ENCODE measurements at regions not wholly inside any gene's neighbourhood (a gene's known extent, or its start where the extent isn't known, plus 50 kb on each side); places are given as distances from the start of the nearest gene placed in this dataset.
A peak's percentile ranks its signal among the peaks of the same experiment; 100 is the strongest.

GRCh38 chr6:100948381-100949133, 67.4 kb upstream of the ASCC3 start (continued):
- TF ChIP-seq, protein P1, sequence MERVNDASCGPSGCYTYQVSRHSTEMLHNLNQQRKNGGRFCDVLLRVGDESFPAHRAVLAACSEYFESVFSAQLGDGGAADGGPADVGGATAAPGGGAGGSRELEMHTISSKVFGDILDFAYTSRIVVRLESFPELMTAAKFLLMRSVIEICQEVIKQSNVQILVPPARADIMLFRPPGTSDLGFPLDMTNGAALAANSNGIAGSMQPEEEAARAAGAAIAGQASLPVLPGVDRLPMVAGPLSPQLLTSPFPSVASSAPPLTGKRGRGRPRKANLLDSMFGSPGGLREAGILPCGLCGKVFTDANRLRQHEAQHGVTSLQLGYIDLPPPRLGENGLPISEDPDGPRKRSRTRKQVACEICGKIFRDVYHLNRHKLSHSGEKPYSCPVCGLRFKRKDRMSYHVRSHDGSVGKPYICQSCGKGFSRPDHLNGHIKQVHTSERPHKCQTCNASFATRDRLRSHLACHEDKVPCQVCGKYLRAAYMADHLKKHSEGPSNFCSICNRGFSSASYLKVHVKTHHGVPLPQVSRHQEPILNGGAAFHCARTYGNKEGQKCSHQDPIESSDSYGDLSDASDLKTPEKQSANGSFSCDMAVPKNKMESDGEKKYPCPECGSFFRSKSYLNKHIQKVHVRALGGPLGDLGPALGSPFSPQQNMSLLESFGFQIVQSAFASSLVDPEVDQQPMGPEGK (CRISPR knock-in tag; IDR thresholded peaks at IDR 0.05), result peak; percentile 61; the same call in 1 of the 2 replicates
- TF ChIP-seq SATB2 (CRISPR knock-in tag; IDR thresholded peaks at IDR 0.05) (no peak), MAFF (IDR thresholded peaks at IDR 0.05; ENCODE audit: low read depth, low read length) (no peak), ZNF691 (CRISPR knock-in tag; IDR thresholded peaks at IDR 0.05; ENCODE audit: borderline replicate concordance, low read depth) (no peak), SNAI1 (CRISPR knock-in tag; IDR thresholded peaks at IDR 0.05; ENCODE audit: borderline replicate concordance) (no peak), RBAK (CRISPR knock-in tag; IDR thresholded peaks at IDR 0.05) (no peak), ZSCAN12 (CRISPR knock-in tag; IDR thresholded peaks at IDR 0.05) (no peak), ATRX (CRISPR knock-in tag; IDR thresholded peaks at IDR 0.05; ENCODE audit: borderline replicate concordance) (no peak), GATAD2A (CRISPR knock-in tag; IDR thresholded peaks at IDR 0.05) (peak; percentile 69), ZNF557 (CRISPR knock-in tag; IDR thresholded peaks at IDR 0.05) (no peak), ZNF224 (CRISPR knock-in tag; IDR thresholded peaks at IDR 0.05) (no peak), MZF1 (CRISPR knock-in tag; IDR thresholded peaks at IDR 0.05; ENCODE audit: borderline replicate concordance) (no peak), ZNF567 (CRISPR knock-in tag; IDR thresholded peaks at IDR 0.05; ENCODE audit: borderline replicate concordance) (no peak), ZNF263 (CRISPR knock-in tag; IDR thresholded peaks at IDR 0.05) (no peak), SSRP1 (CRISPR knock-in tag; IDR thresholded peaks at IDR 0.05) (no peak), PITX1 (CRISPR knock-in tag; IDR thresholded peaks at IDR 0.05) (peak; percentile 54; the same call in 1 of the 2 replicates), ZNF709 (CRISPR knock-in tag; IDR thresholded peaks at IDR 0.05) (no peak), POLR2A (IDR thresholded peaks at IDR 0.05; ENCODE audit: insufficient read depth in 1 of 2, low read depth in 2 of 2, low read length in 2 of 2) (no peak), JUND (CRISPR knock-in tag; IDR thresholded peaks at IDR 0.05) (no peak), SOX6 (IDR thresholded peaks at IDR 0.05) (no peak), SOX6 (CRISPR knock-in tag; IDR thresholded peaks at IDR 0.05) (peak; percentile 70; the same call in 1 of the 2 replicates)
- TF ChIP-seq, protein P2, sequence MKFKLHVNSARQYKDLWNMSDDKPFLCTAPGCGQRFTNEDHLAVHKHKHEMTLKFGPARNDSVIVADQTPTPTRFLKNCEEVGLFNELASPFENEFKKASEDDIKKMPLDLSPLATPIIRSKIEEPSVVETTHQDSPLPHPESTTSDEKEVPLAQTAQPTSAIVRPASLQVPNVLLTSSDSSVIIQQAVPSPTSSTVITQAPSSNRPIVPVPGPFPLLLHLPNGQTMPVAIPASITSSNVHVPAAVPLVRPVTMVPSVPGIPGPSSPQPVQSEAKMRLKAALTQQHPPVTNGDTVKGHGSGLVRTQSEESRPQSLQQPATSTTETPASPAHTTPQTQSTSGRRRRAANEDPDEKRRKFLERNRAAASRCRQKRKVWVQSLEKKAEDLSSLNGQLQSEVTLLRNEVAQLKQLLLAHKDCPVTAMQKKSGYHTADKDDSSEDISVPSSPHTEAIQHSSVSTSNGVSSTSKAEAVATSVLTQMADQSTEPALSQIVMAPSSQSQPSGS (CRISPR knock-in tag; IDR thresholded peaks at IDR 0.05), result 0 out of 2 replicates have a peak, but pooled peaks have one; percentile 24
- TF ChIP-seq, protein P3, sequence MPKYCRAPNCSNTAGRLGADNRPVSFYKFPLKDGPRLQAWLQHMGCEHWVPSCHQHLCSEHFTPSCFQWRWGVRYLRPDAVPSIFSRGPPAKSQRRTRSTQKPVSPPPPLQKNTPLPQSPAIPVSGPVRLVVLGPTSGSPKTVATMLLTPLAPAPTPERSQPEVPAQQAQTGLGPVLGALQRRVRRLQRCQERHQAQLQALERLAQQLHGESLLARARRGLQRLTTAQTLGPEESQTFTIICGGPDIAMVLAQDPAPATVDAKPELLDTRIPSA (CRISPR knock-in tag; IDR thresholded peaks at IDR 0.05; ENCODE audit: borderline replicate concordance), result no peak
- TF ChIP-seq, protein P4, sequence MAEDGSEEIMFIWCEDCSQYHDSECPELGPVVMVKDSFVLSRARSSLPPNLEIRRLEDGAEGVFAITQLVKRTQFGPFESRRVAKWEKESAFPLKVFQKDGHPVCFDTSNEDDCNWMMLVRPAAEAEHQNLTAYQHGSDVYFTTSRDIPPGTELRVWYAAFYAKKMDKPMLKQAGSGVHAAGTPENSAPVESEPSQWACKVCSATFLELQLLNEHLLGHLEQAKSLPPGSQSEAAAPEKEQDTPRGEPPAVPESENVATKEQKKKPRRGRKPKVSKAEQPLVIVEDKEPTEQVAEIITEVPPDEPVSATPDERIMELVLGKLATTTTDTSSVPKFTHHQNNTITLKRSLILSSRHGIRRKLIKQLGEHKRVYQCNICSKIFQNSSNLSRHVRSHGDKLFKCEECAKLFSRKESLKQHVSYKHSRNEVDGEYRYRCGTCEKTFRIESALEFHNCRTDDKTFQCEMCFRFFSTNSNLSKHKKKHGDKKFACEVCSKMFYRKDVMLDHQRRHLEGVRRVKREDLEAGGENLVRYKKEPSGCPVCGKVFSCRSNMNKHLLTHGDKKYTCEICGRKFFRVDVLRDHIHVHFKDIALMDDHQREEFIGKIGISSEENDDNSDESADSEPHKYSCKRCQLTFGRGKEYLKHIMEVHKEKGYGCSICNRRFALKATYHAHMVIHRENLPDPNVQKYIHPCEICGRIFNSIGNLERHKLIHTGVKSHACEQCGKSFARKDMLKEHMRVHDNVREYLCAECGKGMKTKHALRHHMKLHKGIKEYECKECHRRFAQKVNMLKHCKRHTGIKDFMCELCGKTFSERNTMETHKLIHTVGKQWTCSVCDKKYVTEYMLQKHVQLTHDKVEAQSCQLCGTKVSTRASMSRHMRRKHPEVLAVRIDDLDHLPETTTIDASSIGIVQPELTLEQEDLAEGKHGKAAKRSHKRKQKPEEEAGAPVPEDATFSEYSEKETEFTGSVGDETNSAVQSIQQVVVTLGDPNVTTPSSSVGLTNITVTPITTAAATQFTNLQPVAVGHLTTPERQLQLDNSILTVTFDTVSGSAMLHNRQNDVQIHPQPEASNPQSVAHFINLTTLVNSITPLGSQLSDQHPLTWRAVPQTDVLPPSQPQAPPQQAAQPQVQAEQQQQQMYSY (CRISPR knock-in tag; IDR thresholded peaks at IDR 0.05), result no peak
